NCI-H2196 (cell line): ENCODE measurements at regions not wholly inside any gene's neighbourhood (a gene's known extent, or its start where the extent isn't known, plus 50 kb on each side); places are given as distances from the start of the nearest gene placed in this dataset.
"Not testable (repeated sequence)": the region's sequence is repeated elsewhere in the genome, so short reads cannot be mapped to it uniquely, and the experiment has no call there.

Experiments
- DNase-seq: peaks from one replicate; lab custom pipeline; 2025; ENCODE audit not compliant: unreplicated experiment; lab: John Stamatoyannopoulos, UW

GRCh38 chr5:87787625-87788256, 375.0 kb upstream of the CCNH start:
- DNase-seq = no peak

GRCh38 chr5:87787086-87787485, 374.4 kb upstream of the CCNH start:
- DNase-seq = no peak

GRCh38 chr5:87786471-87786870, 373.7 kb upstream of the CCNH start:
- no peak for DNase-seq

- DNase-seq = no peak
Observed at GRCh38 chr5:87785554-87786335, 373.0 kb upstream of the CCNH start.

GRCh38 chr5:87784879-87785495, 372.3 kb upstream of the CCNH start:
- no peak for DNase-seq

GRCh38 chr5:87784311-87784710, 371.6 kb upstream of the CCNH start:
- no peak for DNase-seq

- no peak for DNase-seq
Observed at GRCh38 chr5:87782916-87783315, 370.2 kb upstream of the CCNH start.

GRCh38 chr5:87781976-87782375, 369.2 kb upstream of the CCNH start:
- no peak for DNase-seq

- DNase-seq = peak; percentile 64
Observed at GRCh38 chr5:87780831-87781760, 368.4 kb upstream of the CCNH start.

GRCh38 chr5:87778876-87779275, 366.1 kb upstream of the CCNH start:
- DNase-seq = no peak

GRCh38 chr5:87777877-87778276, 365.1 kb upstream of the CCNH start:
- no peak for DNase-seq

- DNase-seq = no peak
Observed at GRCh38 chr5:87776785-87777184, 364.1 kb upstream of the CCNH start.

- not testable (repeated sequence) for DNase-seq
Observed at GRCh38 chr5:87776302-87776701, 363.6 kb upstream of the CCNH start.

- DNase-seq = no peak
Observed at GRCh38 chr5:87775228-87775627, 362.5 kb upstream of the CCNH start.

- no peak for DNase-seq
Observed at GRCh38 chr5:87774804-87775203, 362.1 kb upstream of the CCNH start.

- no peak for DNase-seq
Observed at GRCh38 chr5:87770601-87771121, 357.9 kb upstream of the CCNH start.

GRCh38 chr5:87770016-87770570, 357.4 kb upstream of the CCNH start:
- DNase-seq = no peak

GRCh38 chr5:87769157-87769556, 356.4 kb upstream of the CCNH start:
- no peak for DNase-seq

GRCh38 chr5:87768190-87768589, 355.5 kb upstream of the CCNH start:
- DNase-seq = no peak

GRCh38 chr5:87765009-87765408, 352.3 kb upstream of the CCNH start:
- DNase-seq = no peak

GRCh38 chr5:87762631-87763030, 349.9 kb upstream of the CCNH start:
- no peak for DNase-seq
